NCI-H2171 treated with DMSO at 0.1 percent for 48 hours (cell line): ENCODE measurements at regions not wholly inside any gene's neighbourhood (a gene's known extent, or its start where the extent isn't known, plus 50 kb on each side); places are given as distances from the start of the nearest gene placed in this dataset.
"Not testable (repeated sequence)": the region's sequence is repeated elsewhere in the genome, so short reads cannot be mapped to it uniquely, and the experiment has no call there.

Experiments
- DNase-seq: peaks from one replicate; lab custom pipeline; 2025; lab: John Stamatoyannopoulos, UW

DNA sequence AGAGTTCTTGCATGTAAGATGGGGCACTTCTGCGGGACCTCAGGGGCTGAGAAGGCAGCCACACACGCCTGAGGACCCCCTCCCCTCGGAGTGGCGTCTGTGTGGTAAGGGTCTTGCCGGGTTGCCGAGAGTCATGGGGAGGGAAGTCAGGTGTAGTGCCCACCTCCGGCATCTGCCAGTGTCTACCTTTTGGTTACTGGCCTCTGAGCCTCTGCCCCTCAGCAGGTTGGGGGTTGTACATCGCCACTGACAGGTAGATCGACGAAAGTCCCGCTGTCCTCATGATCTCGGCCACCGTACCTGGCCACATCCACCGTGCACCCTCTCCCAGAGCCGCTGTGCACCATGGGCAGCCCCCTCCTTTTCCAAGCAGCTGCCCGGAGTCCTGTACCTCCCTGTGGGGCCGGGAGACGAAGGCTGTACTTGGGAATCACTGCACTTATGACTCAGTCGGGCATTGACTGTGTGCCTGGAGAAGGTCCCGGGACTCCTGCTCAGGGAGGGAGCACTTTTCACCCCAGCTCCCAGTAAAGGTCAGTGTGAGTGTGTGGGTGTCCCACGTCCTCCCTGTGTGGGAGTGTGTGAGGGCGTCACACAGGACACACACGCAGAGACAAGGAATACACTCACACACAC, 332.4 kb upstream of the MYT1L start:
- no peak for DNase-seq

DNA sequence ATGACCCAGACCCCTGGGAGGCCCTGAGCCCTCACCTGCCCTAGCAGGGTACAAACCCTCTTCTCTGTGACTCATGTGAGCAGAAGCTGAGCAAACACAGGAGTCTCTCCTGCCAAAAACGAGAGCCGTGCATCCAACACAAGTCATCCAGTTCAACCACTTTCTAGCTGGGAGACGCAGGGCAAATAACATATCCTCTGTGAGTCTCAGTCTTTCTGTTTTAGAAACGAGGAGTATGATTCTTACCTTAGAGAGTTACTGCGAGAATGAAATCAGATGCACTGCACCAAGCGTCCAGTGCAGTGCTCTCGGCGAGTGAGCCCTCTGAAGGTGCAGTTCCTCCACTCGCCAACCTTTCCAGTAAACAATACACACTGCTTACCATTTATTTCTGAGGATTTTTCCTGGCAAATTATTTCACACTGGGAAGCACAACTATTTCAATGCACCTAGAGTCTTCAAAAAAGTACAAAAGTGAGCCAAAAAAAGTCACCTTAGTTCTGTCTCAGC, 331.8 kb upstream of the MYT1L start:
- peak; percentile 62 for DNase-seq

DNA sequence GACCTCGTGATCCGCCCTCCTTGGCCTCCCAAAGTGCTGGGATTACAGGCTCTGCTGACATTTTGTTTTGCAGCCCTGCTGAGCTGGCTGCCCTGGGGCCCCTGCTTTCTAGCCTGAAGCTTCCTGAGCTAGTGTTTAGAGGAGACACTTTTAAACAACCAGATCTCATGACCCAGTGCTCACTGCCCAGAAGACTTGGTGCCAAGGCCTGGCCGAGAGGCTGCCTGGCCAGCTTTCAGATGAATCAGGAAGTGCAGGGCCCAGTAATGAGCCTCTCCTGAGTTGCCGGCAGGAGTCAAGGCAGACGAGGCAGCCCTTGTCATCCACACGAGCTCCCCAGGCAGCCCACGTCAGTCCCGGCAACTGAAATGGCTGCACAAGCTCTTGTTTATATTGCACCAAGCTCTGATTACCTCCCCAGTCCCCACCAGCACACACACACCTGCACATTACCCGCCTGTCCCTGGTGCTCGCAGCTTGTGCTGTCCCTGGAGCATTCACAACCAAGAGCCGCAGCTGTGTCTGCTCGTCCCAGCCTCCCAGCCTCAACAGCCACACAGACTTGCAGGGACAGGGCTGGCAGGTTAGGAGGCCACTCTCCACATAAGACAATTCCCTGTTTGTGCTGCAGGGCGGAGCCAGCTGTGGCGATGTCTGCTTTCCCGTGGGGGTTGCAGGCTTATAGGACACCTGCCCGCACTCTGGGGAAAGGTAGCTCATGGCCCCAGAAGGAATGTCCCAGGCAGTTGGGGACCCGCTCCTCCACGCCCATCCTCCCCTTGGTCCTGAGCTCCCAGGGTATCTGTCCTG, 331.2 kb upstream of the MYT1L start:
- DNase-seq: peak; percentile 98

DNA sequence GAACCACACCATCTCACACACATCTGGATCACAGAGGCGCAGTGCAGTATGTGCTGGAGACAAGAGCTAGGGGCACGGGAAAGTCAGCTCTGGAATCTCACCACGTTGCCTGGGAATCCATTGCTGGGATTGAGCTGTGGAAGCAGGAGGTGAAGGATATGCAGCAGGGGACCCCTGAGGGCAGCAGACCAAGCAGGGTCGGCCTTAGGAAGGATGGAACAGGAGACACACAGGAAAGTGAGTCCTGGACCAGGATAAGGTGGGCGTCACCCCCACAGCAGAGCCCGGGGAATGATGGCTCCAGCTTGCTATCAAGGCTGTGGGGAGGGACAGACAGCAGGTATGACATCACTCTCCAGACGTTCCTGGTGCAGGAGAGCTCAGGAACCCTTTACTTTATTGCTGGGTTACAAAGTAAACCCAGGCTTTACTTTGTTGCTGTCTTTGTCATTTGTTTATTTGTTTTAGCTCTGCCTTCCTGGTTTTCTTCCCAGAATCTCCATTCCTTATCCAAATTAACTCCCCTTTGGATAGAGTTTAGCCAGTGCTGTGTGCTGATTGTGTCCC, 329.8 kb upstream of the MYT1L start:
- DNase-seq: no peak

DNA sequence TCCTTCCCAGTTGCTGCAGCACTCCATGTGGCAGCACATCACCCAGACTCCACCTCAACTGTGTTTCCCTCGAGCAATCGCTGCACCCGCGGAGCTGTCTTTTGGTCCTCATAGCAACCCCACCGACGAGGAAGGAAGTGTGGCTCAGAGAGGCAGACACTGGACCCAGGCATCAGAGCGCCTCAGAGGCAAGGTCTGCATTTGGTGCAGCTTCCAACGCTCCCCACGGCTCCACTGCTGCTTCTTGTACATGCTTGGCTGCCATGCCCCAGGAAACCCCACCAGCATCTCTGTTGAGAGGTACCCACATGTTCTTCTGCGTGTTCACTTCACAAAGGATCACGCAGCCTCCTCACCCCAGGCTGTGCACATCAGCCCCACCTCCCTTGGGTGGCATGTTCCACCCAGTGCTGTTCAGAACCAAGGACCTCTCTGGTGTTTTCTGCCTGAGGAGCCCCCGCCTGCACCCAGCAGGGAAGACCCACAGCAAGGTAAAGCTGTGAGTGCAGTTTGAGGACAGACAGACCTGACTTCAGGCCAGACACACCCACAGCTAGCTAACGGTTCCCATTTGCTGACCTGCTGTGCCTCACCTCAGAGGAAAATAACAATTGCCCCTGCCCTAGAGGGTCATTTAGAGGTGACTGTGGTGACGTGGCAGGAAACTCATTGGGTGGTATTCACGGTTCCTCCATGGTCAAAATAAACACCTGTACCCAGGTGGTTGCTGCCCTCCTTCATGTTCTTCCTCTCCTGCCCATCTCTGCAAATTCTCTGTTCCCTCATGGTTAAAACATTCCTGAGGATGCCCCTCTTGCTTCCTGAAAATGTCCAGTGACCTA, 326.3 kb upstream of the MYT1L start:
- no peak for DNase-seq

DNA sequence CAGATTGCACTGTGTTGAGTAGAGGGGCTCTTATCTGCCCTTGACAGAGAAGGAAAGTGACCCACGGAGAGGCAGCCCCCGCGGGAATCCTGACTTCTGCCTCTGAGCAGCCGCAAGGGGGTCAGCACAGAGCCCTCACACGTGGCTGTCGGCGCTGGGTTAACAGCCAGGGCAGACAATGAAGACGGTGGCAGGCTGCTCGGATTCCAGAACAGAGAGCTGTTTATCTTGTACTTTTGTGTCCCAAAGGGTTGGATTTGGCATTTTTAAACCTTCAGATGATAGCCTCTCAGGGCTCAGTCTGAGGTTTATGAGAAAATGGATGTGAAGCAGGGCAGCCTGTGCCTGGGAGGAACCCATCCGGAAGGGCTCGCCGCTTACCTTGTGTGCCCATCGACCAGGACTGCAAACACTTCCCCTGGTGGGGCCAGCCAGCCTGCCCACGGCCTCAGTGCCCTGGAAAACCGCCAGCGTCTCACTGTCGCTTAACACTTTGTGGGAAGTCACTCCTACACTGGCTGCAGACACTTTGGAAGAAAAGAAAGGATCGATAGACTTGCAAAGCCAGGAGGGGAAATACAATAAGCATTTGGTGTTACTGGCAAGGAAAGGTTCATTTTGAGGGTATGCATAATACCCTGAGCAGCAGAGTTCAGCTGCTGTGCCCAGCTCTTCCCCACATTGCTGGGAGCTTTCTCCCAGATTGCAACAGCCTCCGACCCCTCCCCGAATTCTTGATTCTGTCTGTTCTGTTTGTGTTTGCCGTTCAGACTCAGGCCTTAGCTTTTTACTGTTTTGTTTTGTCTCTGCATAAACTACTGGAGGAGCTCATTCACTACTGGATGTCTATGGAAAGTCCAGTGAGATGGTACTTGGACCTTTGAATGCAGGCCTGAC, 325.3 kb upstream of the MYT1L start:
- no peak for DNase-seq

DNA sequence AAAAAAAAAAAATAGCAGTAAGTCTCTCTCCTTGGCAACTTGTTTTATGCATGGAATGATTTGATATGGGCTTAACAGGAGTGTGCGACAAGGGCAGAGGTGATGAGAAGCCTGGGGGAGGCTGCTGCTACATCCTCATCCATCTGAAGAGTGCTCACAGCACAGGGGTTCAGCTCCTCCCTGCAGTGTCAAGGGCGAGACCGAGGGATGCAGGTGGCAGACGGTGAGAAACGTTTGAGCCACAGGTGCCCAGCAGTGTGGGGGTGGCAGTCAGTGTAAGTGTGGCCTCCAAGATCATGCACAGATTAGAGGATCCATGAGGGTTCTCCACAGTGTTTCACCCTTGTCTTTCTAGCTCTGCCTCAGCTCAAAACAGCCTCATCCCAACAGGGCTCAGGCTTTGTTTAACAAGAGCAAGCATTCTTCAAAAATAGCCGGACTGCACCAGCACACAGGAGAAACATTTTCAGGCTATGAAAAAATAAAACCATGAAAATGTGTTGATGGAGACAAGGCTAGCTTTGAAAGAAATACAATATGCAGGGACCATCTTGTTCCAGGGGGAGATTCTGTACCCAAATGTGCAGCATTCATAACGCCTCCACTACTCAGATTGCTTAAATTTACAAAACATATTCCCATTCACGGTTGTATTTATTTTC, 324.5 kb upstream of the MYT1L start:
- DNase-seq: no peak

DNA sequence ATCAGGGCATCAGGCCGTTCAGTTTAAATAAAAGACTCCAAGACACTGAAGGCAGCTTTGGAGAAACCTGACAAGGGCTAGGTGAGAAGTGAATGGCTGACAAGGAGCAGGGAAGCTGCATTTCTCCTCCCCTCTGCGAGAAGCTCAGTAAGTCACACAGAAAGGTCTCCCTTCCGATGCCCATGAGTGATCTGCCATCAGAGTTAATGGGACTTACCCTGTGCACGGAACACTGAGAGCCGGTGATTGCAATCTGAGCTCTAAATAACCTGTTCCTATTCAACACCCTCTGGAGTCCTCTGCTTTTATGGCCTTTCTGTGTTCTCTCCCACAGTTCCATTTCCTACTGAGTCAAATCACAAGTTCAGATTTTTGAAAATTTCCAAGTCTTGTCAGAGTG, 322.2 kb upstream of the MYT1L start:
- peak; percentile 70 for DNase-seq

DNA sequence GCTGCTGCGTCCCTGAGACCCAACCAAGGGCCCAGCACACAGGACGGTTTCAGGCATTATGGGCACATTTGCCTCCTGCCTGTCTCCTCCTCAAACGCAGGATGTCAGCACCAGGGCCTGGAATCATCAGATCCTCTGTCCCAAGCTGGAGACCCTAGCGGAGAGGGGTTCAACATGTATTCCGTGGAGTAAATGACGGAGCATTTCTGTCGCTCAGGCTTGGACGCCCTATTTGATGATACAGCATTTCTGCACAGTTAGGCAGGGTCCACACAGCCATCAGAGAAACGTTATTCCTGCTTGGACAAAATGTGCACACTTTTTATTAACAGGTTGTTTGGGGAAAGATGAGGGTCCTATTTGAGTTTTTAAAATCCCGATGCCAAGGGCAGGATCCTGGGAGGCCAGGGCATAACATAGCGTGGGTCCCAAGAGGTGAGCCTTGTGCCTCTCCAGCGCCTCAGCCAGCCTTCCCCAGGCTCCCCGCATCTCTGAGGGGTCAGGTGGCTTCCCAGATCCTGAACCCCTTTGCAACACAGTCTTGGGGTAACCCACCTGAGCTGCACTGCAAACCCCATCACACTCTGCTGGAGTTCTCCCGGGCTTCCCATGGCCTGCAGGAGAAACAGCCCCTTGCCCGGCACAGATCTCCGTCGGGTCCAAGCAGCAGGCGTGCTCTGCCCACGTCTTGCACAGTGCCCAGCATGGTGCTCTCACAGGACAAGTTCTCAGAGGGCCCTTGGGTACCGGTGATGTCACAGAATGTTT, 319.7 kb upstream of the MYT1L start:
- DNase-seq: no peak

DNA sequence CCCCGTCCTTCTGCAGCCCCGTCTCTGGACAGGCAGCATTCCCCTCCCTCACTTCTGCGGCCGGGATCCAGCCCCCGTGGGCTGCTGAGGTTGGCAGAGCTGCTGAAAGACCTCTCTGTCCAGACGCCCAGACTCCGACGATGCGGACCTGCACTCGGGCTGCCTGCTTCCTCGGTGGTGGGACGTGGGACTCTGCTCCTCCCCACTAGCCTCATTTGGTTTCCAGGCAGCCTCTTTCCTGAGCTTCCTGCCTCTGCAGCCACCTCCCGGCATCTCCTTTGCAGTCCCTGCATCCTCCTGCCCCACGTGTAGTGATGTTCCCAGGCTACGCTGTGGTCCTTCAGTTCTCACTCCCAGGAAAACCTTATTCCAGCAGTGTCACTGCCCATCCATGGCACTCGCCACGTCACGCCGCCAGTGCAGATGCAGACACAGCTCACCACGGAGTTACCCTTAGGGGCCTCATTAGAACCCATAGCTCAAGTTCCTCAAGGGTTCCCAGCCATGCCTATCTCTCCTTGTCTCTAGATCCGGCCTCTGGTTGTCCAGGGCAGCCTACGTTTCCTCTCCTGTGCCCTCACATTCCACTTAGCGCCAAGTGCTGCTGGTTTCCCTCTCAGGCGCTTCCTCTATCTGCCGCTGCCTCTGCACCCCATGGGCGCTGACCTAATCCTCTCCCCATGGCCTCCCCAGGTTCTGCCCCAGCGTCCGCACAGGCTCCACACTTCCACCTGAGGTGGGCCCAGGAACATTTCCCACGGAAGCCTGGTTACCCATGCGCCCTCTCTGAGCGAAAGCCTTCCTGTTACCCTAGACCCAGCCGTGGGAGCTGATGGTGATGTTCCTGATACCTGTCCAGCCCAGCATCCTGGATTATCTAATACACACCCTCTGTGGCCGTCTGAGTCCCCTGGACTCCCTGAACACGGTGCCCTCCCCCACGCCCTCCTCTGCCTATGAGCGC, 318.3 kb upstream of the MYT1L start:
- no peak for DNase-seq

DNA sequence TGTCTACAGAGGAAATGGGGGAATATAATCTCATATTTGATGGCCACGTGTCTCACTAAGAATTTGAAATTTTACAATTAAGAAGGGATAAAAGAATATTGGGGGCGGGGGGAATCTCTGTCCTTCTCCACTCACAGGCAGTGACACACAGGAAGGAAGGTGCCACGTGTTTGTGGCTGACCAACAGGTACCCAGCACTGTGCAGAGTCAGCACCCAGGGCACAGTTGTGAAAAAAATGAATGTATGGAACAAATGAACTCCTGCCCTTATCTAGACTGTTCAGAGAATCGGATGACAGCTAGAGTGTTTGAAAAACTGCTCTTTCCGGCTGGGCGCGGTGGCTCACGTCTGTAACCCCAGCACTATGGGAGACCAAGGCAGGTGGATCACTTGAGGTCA, 317.0 kb upstream of the MYT1L start:
- DNase-seq: no peak

DNA sequence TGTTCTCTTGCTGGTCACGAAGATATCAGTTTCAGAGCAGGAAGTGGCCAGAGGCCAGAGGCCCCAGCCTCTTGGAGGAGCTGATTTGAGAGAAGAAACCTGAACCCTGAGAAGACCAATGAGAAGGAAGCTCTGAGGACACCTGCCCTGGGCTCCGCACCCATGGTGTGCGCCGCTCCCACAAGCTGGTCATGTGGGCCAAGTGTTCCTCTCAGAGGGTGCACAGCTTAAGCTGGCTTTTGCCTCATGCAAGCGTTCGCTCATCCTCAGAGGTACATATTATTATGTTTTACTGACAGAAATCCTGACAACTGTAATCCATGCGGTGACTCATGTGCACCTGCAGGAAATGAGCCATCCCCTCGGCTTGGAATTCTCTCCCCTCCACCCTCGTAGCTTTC, 316.1 kb upstream of the MYT1L start:
- DNase-seq: no peak

DNA sequence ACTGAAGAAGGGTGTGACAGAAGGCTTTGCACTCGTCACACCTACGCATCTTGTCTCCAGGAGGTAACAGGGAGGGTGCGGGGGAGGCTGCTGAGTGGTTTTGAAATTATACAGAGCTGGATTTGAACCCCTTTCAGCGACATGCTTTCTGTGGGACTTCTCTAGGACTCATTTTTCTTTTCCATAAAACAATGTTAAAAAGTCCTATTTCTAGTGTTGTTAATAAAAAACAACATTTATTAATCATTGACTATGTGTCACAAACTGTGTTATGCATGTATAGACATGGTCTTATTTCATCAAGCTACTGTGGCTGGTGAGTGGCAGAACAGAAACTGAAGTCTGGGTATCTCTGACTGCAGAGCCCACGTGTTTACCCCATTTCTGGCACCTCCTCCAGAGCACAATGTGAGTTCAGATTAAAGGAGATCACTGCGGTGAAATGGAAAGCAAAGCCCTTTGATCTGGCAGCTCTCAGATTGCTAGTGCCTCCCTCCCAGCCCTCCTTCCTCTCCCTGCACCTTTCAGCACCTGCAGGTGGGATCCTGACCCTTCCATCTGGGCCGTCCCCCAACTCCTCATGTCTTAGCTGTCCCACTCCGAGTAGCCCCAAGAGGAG, 315.5 kb upstream of the MYT1L start:
- no peak for DNase-seq

DNA sequence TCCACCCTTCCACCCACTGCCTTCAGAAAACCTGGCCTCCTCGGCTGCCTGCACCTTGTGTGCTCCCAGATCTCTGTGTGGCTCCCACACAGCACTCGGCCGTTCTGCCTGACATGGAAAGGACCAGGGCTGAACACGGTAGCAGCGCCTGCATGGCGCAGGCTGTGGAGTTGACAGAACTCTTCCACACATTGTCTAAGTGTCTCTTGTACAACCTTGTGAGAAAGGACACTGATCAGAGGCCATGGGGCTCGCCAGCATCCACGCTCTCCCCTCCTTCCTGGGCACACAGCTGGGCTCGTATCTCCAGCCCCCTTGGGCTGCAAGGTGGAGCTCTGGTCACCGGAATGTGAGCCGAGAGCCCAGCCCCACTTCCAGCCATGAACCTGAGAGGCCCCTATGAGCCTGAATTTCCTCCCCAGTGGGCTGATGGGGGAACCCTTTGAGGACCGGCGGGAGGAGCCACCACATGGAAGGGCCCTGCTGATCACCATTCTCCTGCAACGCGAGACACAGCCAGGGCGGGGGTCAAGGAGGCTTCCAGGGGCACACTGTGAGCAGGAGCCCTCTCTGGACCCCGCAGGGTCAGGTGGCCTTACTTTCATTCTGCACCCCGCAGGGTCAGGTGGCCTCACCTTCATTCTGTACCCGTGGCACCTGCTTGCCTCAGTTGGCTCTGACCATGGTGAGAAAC, 314.2 kb upstream of the MYT1L start:
- DNase-seq: no peak

DNA sequence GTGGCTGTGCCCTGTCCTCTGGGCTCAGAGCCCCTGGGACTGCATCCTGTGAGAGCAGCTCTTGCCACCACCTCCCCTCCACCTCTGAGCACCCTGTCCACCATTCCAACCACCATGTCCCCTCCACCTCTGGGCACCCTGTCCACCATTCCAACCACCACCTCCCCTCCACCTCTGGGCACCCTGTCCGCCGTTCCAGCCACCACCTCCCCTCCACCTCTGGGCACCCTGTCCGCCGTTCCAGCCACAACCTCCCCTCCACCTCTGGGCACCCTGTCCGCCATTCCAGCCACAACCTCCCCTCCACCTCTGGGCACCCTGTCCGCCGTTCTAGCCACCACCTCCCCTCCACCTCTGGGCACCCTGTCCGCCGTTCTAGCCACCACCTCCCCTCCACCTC, 313.7 kb upstream of the MYT1L start:
- not testable (repeated sequence) for DNase-seq

DNA sequence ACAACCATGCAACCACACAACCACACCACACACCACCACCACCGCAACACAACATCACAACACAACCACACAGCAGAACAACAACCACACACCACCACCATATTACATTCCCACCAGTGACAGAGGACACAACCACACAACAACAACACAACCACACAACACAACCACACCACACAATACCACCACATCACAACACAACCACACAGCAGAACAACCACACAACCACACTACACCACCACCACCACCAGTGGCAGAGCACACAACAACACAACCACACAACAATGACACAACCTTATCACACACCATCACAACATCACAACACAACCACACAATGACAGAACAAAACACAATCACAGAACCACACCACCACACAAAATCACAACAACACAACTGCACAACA, 313.0 kb upstream of the MYT1L start:
- no peak for DNase-seq
